Stimulated activated CD4-positive, alpha-beta T cell treated with anti-CD3 and anti-CD28 coated beads, Interleukin-15, amount 100 ng/mL, for 1 hour (primary cell): ENCODE measurements at regions not wholly inside any gene's neighbourhood (a gene's known extent, or its start where the extent isn't known, plus 50 kb on each side); places are given as distances from the start of the nearest gene placed in this dataset.

ENCODE experiments used
- DNase-seq, 2 donors: peaks; one replicate each; pipeline ENCODE4 v3.0.0-alpha.2; 2020; ENCODE audit warnings: low read depth in 1 of 2, low spot score in 1 of 2

DNA sequence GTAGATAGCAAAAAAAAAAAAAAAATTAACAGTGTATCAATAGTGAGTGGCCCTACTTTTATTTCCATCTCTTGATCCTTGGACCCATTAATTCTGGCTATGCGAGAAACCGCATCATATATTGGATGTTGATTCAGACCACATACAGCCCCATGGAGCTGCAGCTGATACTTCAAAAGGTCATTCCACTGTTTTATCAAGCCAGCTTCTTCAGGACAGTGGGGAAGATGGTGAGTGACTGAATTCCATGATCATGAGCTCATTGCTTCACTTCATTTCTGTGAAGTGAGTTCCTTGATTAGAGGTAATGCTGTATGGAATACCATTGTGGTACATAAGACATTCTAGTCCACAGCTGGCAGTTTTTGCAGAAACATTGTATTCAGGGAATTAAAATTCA lies 222.9 kb upstream of the MEF2C start:
- no peak for DNase-seq

DNA sequence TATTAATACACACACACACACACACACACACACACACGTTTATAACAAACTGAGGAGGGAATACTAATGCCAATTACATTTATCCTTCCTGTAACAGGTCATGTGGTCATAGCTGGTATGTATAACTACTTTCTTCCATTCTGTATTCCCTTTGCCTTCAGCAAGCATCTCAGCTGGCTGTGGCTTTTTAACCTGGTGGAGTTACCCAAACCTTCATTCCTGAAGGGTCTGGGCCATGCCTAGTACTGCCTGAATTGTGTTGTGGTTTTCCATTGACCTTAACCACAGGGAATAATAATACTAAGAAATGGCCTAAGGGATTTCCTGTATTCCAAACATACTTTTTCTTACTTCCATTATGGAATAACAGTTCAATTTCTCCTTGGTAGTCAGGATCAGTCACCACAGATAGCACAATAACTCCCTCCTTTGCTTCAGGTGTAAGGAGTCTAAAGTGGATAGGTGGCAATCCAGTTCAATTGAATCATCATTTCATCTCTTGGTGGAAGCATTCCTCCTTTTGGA lies 222.2 kb upstream of the MEF2C start:
- DNase-seq, result no peak

DNA sequence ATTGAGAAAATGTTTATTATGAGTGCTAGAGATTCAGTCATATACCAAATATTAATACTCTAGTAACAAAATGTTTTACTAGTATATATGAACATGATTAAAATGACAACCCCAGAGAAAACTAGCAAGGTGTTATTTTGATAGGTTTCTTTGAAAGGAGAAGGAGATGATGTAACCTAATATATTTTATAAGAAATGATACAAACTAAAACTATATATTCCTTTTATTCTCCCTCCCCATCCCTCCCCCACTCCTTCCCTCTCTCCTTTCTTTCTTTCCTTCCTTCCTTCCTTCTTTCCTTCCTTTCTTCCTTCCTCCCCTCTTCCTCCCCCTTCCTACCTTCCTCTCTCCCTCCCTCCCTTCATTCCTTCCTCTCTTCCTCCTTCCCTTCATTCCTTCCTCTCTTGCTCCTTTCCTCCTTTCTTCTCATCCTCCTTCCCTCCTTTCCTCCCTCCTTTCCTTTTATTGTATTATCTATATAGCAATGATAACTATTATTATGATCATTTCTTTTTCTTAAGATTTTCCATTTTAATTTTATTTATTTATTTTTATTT lies 215.3 kb upstream of the MEF2C start:
- no peak for DNase-seq

DNA sequence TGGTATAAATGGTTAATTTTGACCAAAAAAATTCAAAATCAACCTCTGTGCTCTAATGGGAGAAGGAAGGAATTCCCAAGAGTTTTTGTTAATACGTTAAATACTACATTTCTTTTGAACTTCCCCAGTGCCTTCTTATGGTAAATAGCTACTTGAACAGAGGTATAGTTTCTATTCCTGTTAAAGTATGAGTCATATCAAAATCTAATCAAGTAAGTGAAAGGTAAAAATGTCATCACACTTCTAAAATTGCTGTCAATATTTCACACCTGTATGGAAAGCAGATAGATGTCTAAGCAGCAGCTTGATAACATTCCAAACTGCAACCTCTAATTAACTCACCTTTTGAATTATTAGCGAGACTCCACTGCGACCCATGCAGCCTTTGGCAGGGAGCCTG lies 214.1 kb upstream of the MEF2C start:
- no peak for DNase-seq

DNA sequence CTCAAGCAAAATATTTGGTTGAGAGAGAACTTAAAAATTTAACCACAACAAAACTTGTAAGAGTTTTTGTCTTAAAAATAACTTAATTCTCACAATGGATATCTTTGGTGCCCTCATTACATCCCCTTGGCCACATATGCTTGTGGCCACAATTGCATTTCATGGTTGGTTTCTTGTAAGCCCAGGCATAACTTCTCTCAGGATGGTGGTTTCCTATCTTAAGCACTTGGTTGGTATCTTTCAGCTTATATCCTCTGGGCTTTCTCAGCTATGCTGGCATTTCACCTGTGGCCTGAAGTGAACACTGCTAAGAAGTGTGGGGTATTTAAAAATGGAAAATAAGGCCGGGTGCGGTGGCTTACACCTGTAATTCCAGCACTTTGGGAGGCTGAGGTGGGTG lies 212.4 kb upstream of the MEF2C start:
- DNase-seq, result no peak

DNA sequence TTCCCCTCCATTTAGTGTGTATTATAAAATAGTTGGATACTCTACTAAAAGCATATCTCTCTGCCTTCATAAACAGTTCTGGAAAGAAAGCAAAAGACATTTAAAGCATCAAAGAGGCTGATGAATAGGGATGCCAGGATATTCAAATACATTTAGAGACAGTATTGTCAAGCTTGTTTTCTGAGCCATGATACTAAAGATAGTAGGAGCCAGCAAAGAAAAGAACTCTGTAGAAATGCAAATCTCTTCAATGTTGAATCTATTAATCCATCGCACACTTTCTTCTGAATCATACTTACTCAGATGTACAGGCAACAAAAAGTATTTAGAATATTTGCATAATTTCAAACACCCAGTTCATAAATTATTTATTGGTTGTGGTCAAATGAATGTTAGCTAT lies 207.1 kb upstream of the MEF2C start:
- DNase-seq, result no peak

DNA sequence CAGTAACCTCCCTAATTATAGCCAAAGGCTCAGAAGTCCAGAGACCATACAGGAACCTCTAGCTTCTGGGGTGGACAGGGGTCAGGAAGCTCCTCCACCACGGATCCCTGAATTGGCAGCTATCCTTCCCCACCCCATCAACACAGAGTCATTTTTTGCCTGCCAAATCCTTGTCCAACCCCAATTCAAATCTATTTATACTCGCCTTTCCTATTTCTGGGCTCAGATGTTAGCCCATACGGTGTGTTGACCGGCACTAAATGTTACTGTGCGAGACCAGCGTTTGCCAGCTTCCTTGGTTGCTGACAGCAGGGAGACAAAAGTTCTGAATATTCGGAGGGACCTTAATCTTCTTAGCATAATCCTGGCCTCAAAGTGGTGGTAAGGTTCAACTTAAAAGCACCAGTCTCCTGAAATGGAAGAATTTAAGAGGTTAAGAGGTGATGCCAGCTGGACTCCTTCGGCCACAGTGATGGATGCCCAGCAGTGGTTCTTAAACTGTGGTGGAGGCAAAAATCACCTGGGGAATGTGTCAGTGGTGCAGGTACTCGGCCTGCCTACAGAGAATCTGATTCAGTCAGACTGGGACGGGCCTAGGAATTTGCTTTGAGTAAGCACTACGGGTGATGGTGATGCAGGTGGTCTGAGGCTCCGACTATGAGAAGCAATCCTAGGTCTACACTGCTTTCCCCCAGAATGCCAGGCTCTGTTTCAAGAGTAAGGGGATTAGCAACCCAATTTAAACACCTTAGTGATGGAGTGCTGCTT lies 204.8 kb upstream of the MEF2C start:
- no peak for DNase-seq

DNA sequence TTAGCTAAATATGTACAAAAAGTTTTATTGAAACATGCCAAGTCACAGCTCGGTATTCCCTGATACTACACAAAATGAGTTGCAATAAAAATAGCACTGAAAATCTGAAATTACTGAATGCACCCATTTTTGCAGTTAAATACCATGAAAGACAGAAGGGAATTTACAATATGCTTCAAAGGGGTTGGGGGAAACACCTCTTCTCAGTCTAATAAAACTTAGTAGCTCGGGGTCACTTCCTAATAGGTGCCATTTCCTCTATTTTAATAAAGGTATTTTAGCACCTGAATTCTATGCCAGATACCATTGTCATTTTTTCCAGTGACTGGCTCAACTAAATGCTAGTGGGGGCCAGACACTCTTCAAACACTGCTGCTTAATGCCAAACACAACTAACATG lies 204.1 kb upstream of the MEF2C start:
- no peak for DNase-seq

DNA sequence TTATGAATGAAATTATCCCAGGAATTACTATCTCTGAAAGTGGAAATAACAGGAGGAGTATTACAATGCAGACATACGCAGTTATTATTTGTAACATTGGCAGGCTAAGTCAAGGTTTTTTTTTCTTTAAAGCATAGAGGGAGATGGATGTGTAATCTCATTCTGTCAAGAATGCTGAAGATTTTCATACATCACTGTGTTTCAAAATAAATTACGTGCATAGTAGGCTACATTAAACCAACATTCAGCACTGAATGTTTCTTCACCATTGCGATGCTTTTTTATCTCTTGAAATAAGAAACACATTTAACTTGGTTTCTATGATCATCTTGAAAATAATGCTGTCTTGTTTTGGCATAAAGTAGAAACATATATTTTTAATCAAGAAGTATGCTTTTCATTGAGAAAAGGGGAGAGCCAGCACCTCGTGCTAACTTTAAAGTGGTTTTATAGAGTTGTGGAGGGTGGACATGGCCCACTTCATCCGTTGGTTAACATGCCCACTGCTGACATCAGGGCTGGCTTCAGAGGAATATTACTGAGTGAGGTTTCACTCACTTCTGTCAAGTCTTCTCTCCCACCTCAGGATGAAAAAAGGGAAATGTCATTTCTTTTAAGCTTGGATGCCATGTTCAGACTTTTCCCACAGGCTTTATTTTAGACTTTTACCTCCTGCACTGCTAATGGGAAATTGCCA lies 203.6 kb upstream of the MEF2C start:
- DNase-seq, result no peak

DNA sequence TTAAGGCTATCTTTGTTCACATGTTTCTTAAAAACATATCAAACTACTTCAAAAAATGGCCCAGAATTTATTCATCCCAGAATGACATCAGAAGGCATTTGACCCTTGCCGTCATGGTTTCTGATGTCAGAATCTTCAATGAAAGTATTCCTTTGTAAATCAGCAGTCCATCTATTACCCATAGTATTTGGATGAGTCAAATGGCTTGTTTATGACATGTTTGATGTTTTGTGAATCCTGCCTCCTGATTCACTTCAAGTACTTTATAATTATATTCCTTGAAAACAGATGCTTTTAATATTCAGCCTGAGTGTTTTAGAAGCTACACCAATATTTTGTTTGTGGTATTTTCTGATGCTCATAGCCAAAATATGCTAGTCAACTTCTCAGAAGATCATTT lies 200.8 kb upstream of the MEF2C start:
- no peak for DNase-seq

DNA sequence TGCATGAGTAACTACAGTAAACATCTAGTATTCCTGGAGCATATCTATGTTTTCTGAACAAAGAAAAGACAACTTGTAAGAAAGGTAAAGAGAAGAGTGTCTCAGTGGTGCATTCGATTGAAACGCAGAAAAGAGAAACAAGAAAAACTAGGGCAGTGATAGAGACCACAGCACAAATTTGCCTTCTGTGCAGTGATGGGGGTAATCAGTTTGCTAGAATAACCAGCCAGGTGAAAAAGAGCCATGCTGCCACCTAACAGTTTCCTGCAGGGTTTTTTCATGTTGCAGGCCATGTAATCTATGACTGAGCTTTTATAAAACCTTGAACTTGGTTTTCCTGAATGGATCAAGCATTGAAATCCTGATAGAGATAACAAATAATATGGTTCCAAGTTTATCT lies 198.4 kb upstream of the MEF2C start:
- no peak for DNase-seq

DNA sequence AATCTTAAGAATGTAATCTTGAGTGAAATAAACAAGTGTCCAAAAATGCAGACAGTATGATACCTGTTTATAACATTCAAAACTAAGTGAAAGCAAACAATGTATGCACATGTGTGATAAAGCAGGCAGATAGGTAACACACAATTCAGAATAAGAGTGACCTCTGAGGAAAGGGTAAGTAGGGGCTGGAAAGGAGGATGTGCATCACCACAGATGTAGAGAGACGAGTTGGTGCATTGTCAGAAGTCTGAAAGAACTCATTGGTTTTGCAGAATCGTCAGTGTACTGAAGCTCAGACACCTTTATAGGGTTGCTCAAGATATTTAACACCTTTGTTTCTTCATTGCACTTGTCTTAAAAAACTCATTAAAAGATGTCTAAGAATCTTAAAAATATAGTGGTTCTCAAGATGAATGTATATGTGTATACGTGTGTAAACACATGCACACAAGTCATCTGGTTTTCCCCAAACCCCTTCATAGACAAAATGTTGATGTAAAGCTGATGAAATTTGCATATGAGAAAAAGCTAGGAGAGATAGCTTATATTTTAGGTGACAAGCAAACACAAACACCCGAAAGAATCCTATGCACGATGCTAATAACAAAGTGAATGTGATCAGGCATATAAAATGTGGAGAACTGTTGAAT lies 197.6 kb upstream of the MEF2C start:
- no peak for DNase-seq

DNA sequence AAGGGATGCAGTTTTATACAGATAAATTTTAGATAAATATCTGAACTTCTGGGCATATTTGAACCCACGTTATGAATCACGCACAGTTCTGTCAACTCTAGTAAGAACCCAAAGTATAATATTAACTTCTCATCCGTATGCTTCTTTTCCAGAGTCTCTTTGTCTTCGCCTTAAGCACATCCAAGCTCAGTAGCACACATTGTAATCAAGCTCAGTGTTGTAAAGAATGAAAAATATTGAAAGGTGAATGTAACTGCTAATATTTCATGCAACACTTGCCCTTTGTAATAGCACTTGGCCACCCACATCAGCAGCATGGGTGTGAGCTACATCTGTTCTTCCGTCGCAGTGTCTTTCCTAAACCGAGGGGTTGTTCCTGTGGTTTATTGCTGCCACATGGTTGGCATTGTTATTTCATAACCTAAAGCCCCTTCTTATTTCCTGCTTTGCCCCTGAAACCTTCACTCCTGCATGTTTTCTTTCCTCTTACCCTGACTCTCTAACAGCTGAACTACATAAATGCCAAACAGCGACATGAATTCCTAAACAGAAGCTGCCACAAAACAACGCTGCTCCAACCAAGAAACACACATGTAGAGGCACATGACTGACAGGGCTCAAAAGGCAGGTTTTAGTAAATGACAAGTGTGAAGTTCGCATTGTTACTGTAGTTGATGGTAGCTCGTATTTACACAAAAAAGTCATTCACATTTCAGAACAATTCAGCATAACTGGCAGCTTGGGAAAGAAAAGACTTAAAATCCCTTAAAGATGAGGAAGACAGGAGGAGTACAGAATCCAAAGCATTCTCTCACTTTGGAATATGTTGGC lies 190.1 kb upstream of the MEF2C start:
- DNase-seq, result no peak

DNA sequence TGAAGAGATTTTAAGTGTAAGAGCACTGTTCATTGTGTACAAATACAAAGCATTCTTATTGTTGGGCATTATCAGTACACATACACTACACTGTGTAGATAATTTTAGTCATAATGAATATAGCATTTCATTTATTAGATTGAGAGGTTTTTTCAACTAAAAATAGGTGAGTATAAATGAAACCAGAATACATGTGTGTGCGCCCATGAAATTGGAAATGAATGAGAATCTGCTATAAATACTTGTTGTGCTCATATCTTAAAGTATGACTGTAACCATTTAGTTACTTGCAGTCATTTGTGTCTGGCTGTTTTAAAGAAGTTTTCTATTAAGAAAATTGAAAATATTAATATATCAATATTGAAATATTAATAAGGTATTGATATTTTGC lies 189.0 kb upstream of the MEF2C start:
- DNase-seq, result no peak

DNA sequence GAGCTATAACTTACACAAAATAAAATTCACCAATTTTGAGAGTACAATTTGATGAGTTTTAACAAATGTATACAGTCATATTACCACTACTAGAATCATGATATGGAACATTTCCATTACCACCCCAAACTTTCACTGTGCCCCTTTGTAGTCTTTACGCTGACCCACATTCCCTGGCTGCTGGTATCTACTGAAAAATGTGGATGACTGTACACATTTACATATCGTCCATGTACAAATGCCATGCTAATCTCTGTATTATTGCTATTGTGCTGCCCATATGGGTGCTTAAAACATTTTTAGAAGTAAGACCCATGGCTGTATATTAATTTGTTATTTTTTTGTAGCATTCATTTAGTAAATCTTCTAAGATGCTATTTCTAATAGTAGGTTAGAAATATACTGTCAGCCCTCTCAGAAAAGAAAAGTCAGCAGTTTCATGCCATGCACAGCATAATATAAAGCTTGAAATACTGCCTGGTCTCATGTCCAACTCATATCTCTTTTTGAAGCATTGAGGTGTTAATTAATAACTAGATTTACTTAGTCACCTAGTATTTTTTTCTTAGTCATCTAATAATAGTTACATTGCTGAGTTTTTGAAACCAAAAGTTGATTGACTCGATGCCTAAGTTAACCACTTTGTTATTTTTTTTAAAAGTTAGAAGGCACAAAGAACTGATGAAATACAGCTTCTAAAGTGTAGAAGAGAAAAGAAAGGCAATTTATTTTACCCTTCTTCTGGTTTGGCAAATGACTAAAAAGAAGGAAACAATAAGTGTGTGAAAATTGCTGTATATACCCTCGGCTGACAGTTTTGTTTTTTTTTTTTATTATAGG lies 188.3 kb upstream of the MEF2C start:
- DNase-seq, result no peak

DNA sequence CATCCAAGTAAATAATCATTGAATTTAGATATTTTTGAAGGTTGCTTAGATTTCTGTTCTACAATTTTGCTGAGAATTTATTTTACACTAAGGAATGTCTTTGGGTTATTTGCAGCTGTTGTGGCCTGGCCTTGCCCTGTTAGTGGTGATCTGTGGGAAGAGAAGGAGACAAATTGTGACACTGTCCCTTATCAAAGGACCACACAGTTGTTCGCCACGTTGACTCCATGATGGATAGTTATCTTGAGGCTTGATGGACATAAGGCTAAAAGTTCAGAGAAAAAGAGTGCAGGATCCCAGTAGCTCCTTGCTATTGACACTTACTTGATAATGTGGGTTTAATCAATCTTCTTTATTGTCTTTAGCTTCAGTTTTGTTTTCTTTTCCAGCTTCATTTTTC lies 186.6 kb upstream of the MEF2C start:
- DNase-seq, result no peak

DNA sequence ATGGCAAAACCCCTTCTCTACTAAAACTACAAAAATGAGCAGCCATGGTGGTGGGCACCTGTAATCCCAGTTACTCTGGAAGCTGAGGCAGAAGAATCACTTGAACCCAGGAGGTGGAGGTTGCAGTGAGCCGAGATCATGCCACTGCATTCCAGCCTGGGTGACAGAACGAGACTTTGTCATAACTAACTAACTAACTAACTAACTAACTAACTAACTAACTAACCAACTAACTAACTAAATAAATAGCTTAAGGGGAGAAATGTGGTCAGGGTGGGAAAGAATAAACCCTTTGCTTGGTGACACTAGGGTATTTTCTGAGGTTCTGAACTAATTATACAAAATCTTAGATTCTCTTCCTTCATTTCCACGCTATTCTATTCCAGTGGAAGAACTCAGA lies 184.4 kb upstream of the MEF2C start:
- no peak for DNase-seq

DNA sequence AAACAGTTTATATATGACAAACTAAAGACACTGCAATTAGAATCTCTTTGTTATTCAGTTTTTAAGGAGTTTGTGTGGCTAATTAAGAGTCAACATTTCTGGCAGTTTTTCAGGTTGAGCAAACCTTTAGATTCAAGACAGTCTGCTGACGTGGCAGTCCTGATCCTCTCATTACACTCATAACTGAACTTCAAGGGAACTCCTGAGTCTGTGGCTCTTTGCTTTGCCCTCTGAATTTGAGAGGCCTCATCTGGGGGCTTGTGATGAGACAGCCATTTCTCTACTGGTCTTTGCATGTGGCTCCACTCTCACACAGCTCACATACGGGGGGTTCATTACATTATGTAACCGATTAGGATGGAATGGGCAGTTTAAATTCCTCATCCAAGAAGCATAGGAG lies 182.9 kb upstream of the MEF2C start:
- no peak for DNase-seq

DNA sequence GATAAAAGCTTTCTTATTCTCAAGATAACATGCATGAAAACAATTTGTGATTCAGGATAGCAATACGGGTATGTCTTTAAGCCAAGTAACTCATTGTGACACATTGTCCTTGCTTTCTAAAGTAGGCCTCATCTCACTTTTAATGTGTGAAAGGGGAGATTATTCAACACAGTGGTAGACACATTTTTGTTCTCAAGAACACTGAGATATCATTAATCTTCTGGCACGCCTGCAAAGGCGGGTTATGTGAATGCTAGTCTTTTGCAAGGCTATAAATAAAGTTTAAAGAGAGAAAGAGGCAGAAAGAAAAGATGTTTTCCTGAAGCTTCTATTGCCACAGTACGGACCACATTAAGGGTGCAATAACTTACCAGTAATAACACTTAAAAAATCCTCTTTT lies 181.8 kb upstream of the MEF2C start:
- DNase-seq, result no peak

DNA sequence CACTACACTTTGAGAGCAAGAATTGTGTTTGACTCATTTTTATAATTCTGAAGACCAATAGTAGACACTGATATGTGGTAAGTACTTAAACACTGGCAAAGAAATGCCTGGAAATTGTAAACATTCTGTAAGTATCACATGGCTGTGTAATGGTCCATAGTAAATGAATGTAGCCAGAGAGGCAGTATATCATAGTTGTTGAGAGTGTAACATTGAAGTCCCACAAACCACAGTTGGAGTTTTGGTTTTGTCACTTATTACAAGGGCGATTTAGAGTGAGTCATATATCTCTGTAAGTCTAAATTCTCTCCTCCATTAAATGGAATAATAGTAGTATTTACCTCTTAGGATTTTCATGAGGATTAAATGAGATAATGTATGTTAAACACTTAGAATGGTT lies 181.1 kb upstream of the MEF2C start:
- DNase-seq, result no peak
